LNCaP clone FGC (cell line): ENCODE measurements at regions not wholly inside any gene's neighbourhood (a gene's known extent, or its start where the extent isn't known, plus 50 kb on each side); places are given as distances from the start of the nearest gene placed in this dataset.

Experiments
- DNase-seq: peaks from one replicate; pipeline ENCODE4 v3.0.0-alpha.2; 2011; ENCODE audit warnings: low read depth
- H3K4me3 ChIP-seq: 2 replicates; pipeline ENCODE4 v1.5.1; 2011; ENCODE audit warnings: mild to moderate bottlenecking, low read depth, low read length, control low read depth
- CTCF ChIP-seq: IDR thresholded peaks from 2 replicates; pipeline ENCODE4 v1.5.1; 2012; ENCODE audit warnings: mild to moderate bottlenecking; ENCODE audit not compliant: control insufficient read depth, insufficient read depth; ENCODE audit errors: extremely low read depth

GRCh38 chr6:115663681-115664080 lies 397.0 kb downstream of the FRK start:
- DNase-seq: no peak
- H3K4me3 ChIP-seq: no peak overlapping the region
- TF ChIP-seq CTCF: no peak

- no peak overlapping the region for H3K4me3 ChIP-seq
- no peak for DNase-seq
- 0 out of 2 replicates have a peak, but pooled peaks have one; percentile 7 for TF ChIP-seq CTCF
Observed at GRCh38 chr6:115643762-115644161, 416.9 kb downstream of the FRK start.

DNA sequence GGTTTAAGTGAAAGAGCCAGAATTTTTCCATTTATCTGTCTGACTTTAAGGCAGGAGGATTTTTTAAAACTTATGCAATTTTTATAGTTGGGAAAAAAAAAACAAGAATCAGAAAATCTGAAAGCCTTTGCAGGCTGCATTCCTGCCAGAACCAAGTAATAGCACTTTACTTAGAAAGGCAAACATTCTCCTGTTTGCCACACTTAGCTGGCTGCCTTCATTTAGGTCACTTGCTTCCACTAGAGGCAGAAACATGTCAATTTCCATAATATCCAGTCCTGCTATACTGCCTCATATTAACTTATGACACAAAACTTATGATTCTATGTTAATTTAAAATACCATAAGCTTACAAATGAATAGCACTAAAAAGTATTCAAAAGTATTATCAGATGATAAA lies 425.8 kb downstream of the FRK start:
- no peak overlapping the region for H3K4me3 ChIP-seq
- no peak for DNase-seq
- peak; percentile 15; the same call in 1 of the 2 replicates for TF ChIP-seq CTCF

GRCh38 chr6:115634131-115634530 lies 426.6 kb downstream of the FRK start:
- TF ChIP-seq CTCF: no peak
- no peak overlapping the region for H3K4me3 ChIP-seq
- DNase-seq: no peak

GRCh38 chr6:115631028-115631427 lies 429.7 kb downstream of the FRK start:
- DNase-seq: no peak
- no peak overlapping the region for H3K4me3 ChIP-seq
- TF ChIP-seq CTCF: no peak

- no peak for DNase-seq
- H3K4me3 ChIP-seq: no peak overlapping the region
- no peak for TF ChIP-seq CTCF
Observed at GRCh38 chr6:115630424-115631024, 430.2 kb downstream of the FRK start.

DNA sequence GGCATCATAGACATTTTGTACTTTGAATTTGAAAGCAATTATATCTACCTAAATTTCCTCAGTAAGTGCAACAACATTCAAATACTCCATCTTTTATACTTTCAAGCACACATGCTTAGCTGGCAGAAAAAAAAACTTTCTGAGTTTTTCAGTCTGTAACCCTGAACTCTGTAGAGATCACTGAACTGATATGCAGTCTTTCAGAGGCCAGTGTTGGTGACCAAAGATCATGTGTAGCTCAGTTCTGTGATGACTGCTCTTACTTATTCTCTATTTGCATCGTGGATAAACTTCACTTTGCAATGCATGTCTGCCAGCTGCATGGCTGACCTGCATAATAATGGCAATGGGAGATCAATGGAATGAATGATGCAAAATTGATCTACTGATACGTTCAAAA lies 431.3 kb downstream of the FRK start:
- no peak for DNase-seq
- TF ChIP-seq CTCF: no peak

More for the DNA sequence above, 431.3 kb downstream of the FRK start:
- no peak overlapping the region for H3K4me3 ChIP-seq
